ENCODE measurements at regions not wholly inside any gene's neighbourhood (a gene's known extent, or its start where the extent isn't known, plus 50 kb on each side); places are given as distances from the start of the nearest gene placed in this dataset.

DNA sequence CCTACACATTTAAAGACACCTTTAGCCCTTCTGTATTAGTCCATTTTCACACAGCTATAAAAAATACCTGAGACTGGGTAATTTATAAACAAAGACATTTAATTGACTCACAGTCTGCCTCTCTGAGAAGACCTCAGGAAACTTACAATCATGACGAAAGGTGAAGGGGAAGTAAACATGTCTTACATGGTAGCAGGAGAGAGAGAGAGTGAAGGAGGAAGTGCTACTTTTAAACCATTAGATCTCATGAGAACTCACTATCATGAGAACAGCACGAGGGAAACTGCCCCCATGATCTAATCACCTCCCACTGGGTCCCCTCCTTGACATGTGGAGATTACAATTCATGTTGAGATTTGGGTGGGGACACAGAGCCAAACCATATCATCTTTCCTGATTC, 946.6 kb downstream of the SLC4A3 start:
- no peaks in the 10 kb centered on the region for H3K36me3 Mint-ChIP-seq (ENCODE audit: unreplicated experiment)
- H3K9me3 Mint-ChIP-seq (ENCODE audit: unreplicated experiment): no peaks in the 10 kb centered on the region
- TF ChIP-seq, protein P1, sequence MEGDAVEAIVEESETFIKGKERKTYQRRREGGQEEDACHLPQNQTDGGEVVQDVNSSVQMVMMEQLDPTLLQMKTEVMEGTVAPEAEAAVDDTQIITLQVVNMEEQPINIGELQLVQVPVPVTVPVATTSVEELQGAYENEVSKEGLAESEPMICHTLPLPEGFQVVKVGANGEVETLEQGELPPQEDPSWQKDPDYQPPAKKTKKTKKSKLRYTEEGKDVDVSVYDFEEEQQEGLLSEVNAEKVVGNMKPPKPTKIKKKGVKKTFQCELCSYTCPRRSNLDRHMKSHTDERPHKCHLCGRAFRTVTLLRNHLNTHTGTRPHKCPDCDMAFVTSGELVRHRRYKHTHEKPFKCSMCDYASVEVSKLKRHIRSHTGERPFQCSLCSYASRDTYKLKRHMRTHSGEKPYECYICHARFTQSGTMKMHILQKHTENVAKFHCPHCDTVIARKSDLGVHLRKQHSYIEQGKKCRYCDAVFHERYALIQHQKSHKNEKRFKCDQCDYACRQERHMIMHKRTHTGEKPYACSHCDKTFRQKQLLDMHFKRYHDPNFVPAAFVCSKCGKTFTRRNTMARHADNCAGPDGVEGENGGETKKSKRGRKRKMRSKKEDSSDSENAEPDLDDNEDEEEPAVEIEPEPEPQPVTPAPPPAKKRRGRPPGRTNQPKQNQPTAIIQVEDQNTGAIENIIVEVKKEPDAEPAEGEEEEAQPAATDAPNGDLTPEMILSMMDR (IDR thresholded peaks at IDR 0.05; ENCODE audit: partially characterized antibody, unreplicated experiment): no peak
- peaks cover 2% of the 10 kb centered on the region for H3K27me3 Mint-ChIP-seq (ENCODE audit: unreplicated experiment)
- H3K4me3 Mint-ChIP-seq (ENCODE audit: unreplicated experiment): no peak overlapping the region
- DNase-seq: no peak
- H3K4me1 Mint-ChIP-seq (ENCODE audit: low read depth, unreplicated experiment): no peaks in the 10 kb centered on the region
- H3K27ac Mint-ChIP-seq (ENCODE audit: unreplicated experiment): no peak overlapping the region

DNA sequence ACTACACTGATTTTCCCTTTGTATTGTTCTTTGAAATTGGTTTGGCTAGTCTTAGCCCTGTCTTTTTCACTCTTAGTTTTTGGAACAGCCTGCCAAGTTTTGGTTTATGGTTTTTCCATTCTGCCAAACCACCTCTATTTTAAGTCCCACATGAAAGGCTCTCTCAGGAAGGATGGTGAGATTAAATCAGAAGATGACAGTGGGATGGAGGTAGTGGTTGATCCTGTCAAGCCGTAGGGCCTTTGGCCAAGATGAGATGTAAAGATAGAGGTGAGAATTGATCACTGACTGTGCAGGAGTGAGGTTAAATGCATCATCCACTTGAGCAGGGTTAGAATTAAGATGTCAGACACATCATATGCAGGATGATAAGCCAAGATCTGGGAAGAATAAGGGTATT, 948.5 kb downstream of the SLC4A3 start:
- no peak overlapping the region for H3K4me3 Mint-ChIP-seq (ENCODE audit: unreplicated experiment)
- no peaks in the 10 kb centered on the region for H3K4me1 Mint-ChIP-seq (ENCODE audit: low read depth, unreplicated experiment)
- no peak for DNase-seq
- TF ChIP-seq, protein P1 (IDR thresholded peaks at IDR 0.05; ENCODE audit: partially characterized antibody, unreplicated experiment): no peak
- no peaks in the 10 kb centered on the region for H3K36me3 Mint-ChIP-seq (ENCODE audit: unreplicated experiment)
- H3K9me3 Mint-ChIP-seq (ENCODE audit: unreplicated experiment): no peaks in the 10 kb centered on the region
- H3K27ac Mint-ChIP-seq (ENCODE audit: unreplicated experiment): no peak overlapping the region
- H3K27me3 Mint-ChIP-seq (ENCODE audit: unreplicated experiment): no peaks in the 10 kb centered on the region

DNA sequence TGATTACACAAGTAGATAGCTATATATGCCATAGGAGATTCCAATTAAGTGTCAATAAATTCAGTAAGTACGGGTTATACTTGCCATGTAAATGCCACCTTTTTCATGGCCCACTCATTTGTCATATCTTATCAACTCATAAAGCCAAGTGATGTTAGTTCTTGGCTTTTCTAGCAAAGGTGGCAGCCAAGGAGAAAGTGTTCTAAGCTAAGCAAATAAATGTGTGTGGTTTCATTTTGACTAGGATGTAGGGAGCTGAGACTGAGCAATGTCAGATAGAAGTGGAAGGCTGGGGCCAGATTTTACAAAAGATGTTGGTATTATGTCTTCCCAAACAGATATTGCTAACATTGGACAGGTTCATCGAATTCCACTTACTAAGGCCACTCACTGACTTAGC, 952.0 kb downstream of the SLC4A3 start:
- no peaks in the 10 kb centered on the region for H3K36me3 Mint-ChIP-seq (ENCODE audit: unreplicated experiment)
- no peak overlapping the region for H3K27ac Mint-ChIP-seq (ENCODE audit: unreplicated experiment)
- H3K9me3 Mint-ChIP-seq (ENCODE audit: unreplicated experiment): no peaks in the 10 kb centered on the region
- H3K4me1 Mint-ChIP-seq (ENCODE audit: low read depth, unreplicated experiment): no peaks in the 10 kb centered on the region
- no peak overlapping the region for H3K4me3 Mint-ChIP-seq (ENCODE audit: unreplicated experiment)
- TF ChIP-seq, protein P1 (IDR thresholded peaks at IDR 0.05; ENCODE audit: partially characterized antibody, unreplicated experiment): no peak
- no peaks in the 10 kb centered on the region for H3K27me3 Mint-ChIP-seq (ENCODE audit: unreplicated experiment)
- no peak for DNase-seq

DNA sequence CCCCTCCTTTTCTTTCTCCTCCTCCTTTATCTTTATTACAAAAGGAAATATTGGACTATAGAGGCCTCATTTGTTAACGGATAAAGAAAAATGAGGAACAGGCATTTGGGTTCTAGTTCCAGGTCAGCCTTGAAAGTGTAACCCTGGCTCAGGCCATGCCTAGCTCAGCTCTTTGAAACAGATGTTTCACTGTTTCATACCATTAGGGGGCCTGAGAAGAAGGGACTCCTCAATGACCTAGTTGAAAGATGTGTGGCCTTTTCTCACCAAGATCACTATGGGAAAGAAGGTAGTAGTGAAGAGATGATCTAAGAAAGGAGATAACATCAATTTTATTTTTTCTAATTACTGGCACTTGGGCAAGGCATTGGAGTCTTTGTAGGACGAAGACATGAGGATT, 952.7 kb downstream of the SLC4A3 start:
- H3K4me1 Mint-ChIP-seq (ENCODE audit: low read depth, unreplicated experiment): no peaks in the 10 kb centered on the region
- no peak for DNase-seq
- H3K9me3 Mint-ChIP-seq (ENCODE audit: unreplicated experiment): no peaks in the 10 kb centered on the region
- no peaks in the 10 kb centered on the region for H3K36me3 Mint-ChIP-seq (ENCODE audit: unreplicated experiment)
- no peak overlapping the region for H3K27ac Mint-ChIP-seq (ENCODE audit: unreplicated experiment)
- no peak overlapping the region for H3K4me3 Mint-ChIP-seq (ENCODE audit: unreplicated experiment)
- no peaks in the 10 kb centered on the region for H3K27me3 Mint-ChIP-seq (ENCODE audit: unreplicated experiment)
- TF ChIP-seq, protein P1 (IDR thresholded peaks at IDR 0.05; ENCODE audit: partially characterized antibody, unreplicated experiment): no peak

DNA sequence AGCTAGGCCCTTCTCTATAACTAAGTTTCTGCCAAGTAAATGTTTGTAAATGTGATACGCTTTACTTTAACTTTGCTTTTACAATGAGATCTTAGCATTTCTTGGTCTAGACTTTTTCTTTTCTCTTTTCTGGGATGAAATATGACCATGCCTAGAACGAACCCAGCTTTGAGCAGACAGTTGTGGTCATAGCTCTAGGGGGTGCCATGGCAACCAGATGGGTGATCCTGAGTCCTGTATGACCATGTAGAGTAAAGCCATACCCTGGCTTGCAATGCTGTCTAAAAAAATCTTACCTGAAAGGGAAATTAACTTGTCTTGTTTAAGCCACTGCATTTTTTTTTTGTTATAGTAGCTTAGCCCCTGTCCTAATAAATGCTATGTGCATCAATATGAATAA, 956.3 kb downstream of the SLC4A3 start:
- H3K4me3 Mint-ChIP-seq (ENCODE audit: unreplicated experiment): no peak overlapping the region
- H3K27me3 Mint-ChIP-seq (ENCODE audit: unreplicated experiment): no peaks in the 10 kb centered on the region
- TF ChIP-seq, protein P1 (IDR thresholded peaks at IDR 0.05; ENCODE audit: partially characterized antibody, unreplicated experiment): no peak
- no peak for DNase-seq
- no peaks in the 10 kb centered on the region for H3K9me3 Mint-ChIP-seq (ENCODE audit: unreplicated experiment)
- H3K36me3 Mint-ChIP-seq (ENCODE audit: unreplicated experiment): no peaks in the 10 kb centered on the region
- H3K4me1 Mint-ChIP-seq (ENCODE audit: low read depth, unreplicated experiment): no peaks in the 10 kb centered on the region
- no peak overlapping the region for H3K27ac Mint-ChIP-seq (ENCODE audit: unreplicated experiment)
